ENCODE measurements at regions not wholly inside any gene's neighbourhood (a gene's known extent, or its start where the extent isn't known, plus 50 kb on each side); places are given as distances from the start of the nearest gene placed in this dataset.

- Histone ChIP-seq H3K27ac (ENCODE audit: low read depth, low read length, poor library complexity, severe bottlenecking) (no peak overlapping the region), H3K4me3 (ENCODE audit: low read depth, low read length, poor library complexity, severe bottlenecking) (no peak overlapping the region), H3K27me3 (replicated peaks; ENCODE audit: insufficient read depth, low read depth, low read length, poor library complexity) (no peaks in the 10 kb centered on the region), H3K4me1 (ENCODE audit: insufficient read depth, low read length, poor library complexity, severe bottlenecking) (no peaks in the 10 kb centered on the region), H3K9me3 (ENCODE audit: low read depth, low read length, poor library complexity, severe bottlenecking) (no peaks in the 10 kb centered on the region), H3K36me3 (ENCODE audit: insufficient read depth, low read length, poor library complexity, severe bottlenecking) (no peaks in the 10 kb centered on the region)
- intact Hi-C loops (cut with micrococcal nuclease; ENCODE audit: unreplicated experiment): loop anchor here (5.0 kb wide), 1 partner anchor 639 kb away; no protein-coding TSS in a partner anchor
- CTCF ChIA-PET: interaction anchor here (1.7 kb wide), 1 partner anchor 313 kb away, joined by 27 read pairs; no protein-coding TSS in a partner anchor
- no peak for DNase-seq (ENCODE audit: low spot score)
- POLR2A ChIA-PET (ENCODE audit: low non-redundant PET): no interaction called here
- TF ChIP-seq EZH2 (IDR thresholded peaks at IDR 0.05; ENCODE audit: borderline replicate concordance, low read depth, low read length, poor library complexity, severe bottlenecking): no peak
- no peak for TF ChIP-seq CTCF (conservative IDR thresholded peaks at IDR 0.05; ENCODE audit: low read depth, low read length)
- no TSS peak for BruUV-seq (replicated peaks)
Measured at GRCh38 chr3:9301091-9301490, 51.6 kb upstream of the SRGAP3 start.

GRCh38 chr3:9301798-9302197 lies 52.4 kb upstream of the SRGAP3 start:
- CTCF ChIA-PET: interaction anchor here (0.6 to 1.7 kb wide), 4 partner anchors 255 to 330 kb away, joined by 4 to 27 read pairs (median 5); no protein-coding TSS in a partner anchor
- Histone ChIP-seq H3K9me3 (ENCODE audit: low read depth, low read length, poor library complexity, severe bottlenecking) (no peaks in the 10 kb centered on the region), H3K27me3 (replicated peaks; ENCODE audit: insufficient read depth, low read depth, low read length, poor library complexity) (no peaks in the 10 kb centered on the region), H3K4me1 (ENCODE audit: insufficient read depth, low read length, poor library complexity, severe bottlenecking) (no peaks in the 10 kb centered on the region), H3K27ac (ENCODE audit: low read depth, low read length, poor library complexity, severe bottlenecking) (no peak overlapping the region), H3K36me3 (ENCODE audit: insufficient read depth, low read length, poor library complexity, severe bottlenecking) (no peaks in the 10 kb centered on the region), H3K4me3 (ENCODE audit: low read depth, low read length, poor library complexity, severe bottlenecking) (no peak overlapping the region)
- POLR2A ChIA-PET (ENCODE audit: low non-redundant PET): no interaction called here
- DNase-seq (ENCODE audit: low spot score): no peak
- TF ChIP-seq CTCF (conservative IDR thresholded peaks at IDR 0.05; ENCODE audit: low read depth, low read length): no peak
- BruUV-seq (replicated peaks): no TSS peak
- intact Hi-C loops (cut with micrococcal nuclease; ENCODE audit: unreplicated experiment): loop anchor here (1.0 to 5.0 kb wide), 3 partner anchors 313 to 639 kb away; no protein-coding TSS in a partner anchor

GRCh38 chr3:9302425-9303181 lies 53.2 kb upstream of the SRGAP3 start:
- Histone ChIP-seq H3K27me3 (replicated peaks; ENCODE audit: insufficient read depth, low read depth, low read length, poor library complexity) (no peaks in the 10 kb centered on the region), H3K4me3 (ENCODE audit: low read depth, low read length, poor library complexity, severe bottlenecking) (no peak overlapping the region), H3K9me3 (ENCODE audit: low read depth, low read length, poor library complexity, severe bottlenecking) (no peaks in the 10 kb centered on the region), H3K4me1 (ENCODE audit: insufficient read depth, low read length, poor library complexity, severe bottlenecking) (no peaks in the 10 kb centered on the region), H3K36me3 (ENCODE audit: insufficient read depth, low read length, poor library complexity, severe bottlenecking) (no peaks in the 10 kb centered on the region), H3K27ac (ENCODE audit: low read depth, low read length, poor library complexity, severe bottlenecking) (no peak overlapping the region)
- no TSS peak for BruUV-seq (replicated peaks)
- ChIA-PET CTCF (interaction anchor here (0.6 to 1.7 kb wide), 5 partner anchors 254 to 1302 kb away, joined by 4 to 27 read pairs (median 5); no protein-coding TSS in a partner anchor), POLR2A (ENCODE audit: low non-redundant PET) (no interaction called here)
- TF ChIP-seq CTCF (conservative IDR thresholded peaks at IDR 0.05; ENCODE audit: low read depth, low read length) (peak; percentile 90), EZH2 (IDR thresholded peaks at IDR 0.05; ENCODE audit: borderline replicate concordance, low read depth, low read length, poor library complexity, severe bottlenecking) (no peak)
- intact Hi-C loops (cut with micrococcal nuclease; ENCODE audit: unreplicated experiment): loop anchor here (1.0 to 5.0 kb wide), 3 partner anchors 314 to 640 kb away; no protein-coding TSS in a partner anchor
- DNase-seq (ENCODE audit: low spot score): peak; percentile 87

Data from A673 (cell line).